ENCODE measurements at regions not wholly inside any gene's neighbourhood (a gene's known extent, or its start where the extent isn't known, plus 50 kb on each side); places are given as distances from the start of the nearest gene placed in this dataset.

GRCh38 chr1:195769461-195769860 lies 838.8 kb downstream of the KCNT2 start:
- TF ChIP-seq NFRKB (IDR thresholded peaks at IDR 0.05; ENCODE audit: low read depth) (no peak), KLF13 (tag; IDR thresholded peaks at IDR 0.05; ENCODE audit: borderline replicate concordance, low read depth) (no peak), ZNF232 (CRISPR knock-in tag; IDR thresholded peaks at IDR 0.05) (no peak), CTCF (IDR thresholded peaks at IDR 0.05 in 2 of 3, conservative IDR thresholded peaks at IDR 0.05 in 1 of 3; ENCODE audit: insufficient read depth in 2 of 3, low read depth in 1 of 3, low read length in 3 of 3) (no peak), SMARCA4 (IDR thresholded peaks at IDR 0.05) (no peak), KDM1A (IDR thresholded peaks at IDR 0.05) (no peak)
- TF ChIP-seq, protein P1, sequence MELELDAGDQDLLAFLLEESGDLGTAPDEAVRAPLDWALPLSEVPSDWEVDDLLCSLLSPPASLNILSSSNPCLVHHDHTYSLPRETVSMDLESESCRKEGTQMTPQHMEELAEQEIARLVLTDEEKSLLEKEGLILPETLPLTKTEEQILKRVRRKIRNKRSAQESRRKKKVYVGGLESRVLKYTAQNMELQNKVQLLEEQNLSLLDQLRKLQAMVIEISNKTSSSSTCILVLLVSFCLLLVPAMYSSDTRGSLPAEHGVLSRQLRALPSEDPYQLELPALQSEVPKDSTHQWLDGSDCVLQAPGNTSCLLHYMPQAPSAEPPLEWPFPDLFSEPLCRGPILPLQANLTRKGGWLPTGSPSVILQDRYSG (tag; conservative IDR thresholded peaks at IDR 0.05; ENCODE audit: low read depth): no peak
- TF ChIP-seq, protein P2, sequence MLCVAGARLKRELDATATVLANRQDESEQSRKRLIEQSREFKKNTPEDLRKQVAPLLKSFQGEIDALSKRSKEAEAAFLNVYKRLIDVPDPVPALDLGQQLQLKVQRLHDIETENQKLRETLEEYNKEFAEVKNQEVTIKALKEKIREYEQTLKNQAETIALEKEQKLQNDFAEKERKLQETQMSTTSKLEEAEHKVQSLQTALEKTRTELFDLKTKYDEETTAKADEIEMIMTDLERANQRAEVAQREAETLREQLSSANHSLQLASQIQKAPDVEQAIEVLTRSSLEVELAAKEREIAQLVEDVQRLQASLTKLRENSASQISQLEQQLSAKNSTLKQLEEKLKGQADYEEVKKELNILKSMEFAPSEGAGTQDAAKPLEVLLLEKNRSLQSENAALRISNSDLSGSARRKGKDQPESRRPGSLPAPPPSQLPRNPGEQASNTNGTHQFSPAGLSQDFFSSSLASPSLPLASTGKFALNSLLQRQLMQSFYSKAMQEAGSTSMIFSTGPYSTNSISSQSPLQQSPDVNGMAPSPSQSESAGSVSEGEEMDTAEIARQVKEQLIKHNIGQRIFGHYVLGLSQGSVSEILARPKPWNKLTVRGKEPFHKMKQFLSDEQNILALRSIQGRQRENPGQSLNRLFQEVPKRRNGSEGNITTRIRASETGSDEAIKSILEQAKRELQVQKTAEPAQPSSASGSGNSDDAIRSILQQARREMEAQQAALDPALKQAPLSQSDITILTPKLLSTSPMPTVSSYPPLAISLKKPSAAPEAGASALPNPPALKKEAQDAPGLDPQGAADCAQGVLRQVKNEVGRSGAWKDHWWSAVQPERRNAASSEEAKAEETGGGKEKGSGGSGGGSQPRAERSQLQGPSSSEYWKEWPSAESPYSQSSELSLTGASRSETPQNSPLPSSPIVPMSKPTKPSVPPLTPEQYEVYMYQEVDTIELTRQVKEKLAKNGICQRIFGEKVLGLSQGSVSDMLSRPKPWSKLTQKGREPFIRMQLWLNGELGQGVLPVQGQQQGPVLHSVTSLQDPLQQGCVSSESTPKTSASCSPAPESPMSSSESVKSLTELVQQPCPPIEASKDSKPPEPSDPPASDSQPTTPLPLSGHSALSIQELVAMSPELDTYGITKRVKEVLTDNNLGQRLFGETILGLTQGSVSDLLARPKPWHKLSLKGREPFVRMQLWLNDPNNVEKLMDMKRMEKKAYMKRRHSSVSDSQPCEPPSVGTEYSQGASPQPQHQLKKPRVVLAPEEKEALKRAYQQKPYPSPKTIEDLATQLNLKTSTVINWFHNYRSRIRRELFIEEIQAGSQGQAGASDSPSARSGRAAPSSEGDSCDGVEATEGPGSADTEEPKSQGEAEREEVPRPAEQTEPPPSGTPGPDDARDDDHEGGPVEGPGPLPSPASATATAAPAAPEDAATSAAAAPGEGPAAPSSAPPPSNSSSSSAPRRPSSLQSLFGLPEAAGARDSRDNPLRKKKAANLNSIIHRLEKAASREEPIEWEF (CRISPR knock-in tag; IDR thresholded peaks at IDR 0.05): no peak

Data from K562 (cell line).